ENCODE measurements at regions not wholly inside any gene's neighbourhood (a gene's known extent, or its start where the extent isn't known, plus 50 kb on each side); places are given as distances from the start of the nearest gene placed in this dataset.
"Not testable (repeated sequence)": the region's sequence is repeated elsewhere in the genome, so short reads cannot be mapped to it uniquely, and the experiment has no call there.

GRCh38 chrX:34839451-34839850, 103.1 kb upstream of the FAM47B start:
- no peak overlapping the region for H3K27ac Mint-ChIP-seq
- ChIA-PET CTCF (no interaction called here), POLR2A (no interaction called here)
- H3K36me3 Mint-ChIP-seq = peaks cover 3% of the 10 kb centered on the region; the same call in 1 of the 2 replicates
- H3K4me1 Mint-ChIP-seq = no peaks in the 10 kb centered on the region
- ATAC-seq (no peak), DNase-seq (ENCODE audit: low spot score) (no peak)
- peaks cover 12% of the 10 kb centered on the region for H3K9me3 Mint-ChIP-seq
- no peak overlapping the region for H3K4me3 Mint-ChIP-seq
- no peak for TF ChIP-seq TEAD1 (CRISPR knock-in tag; IDR thresholded peaks at IDR 0.05)
- no peak for TF ChIP-seq PREB (CRISPR knock-in tag; IDR thresholded peaks at IDR 0.05; ENCODE audit: borderline replicate concordance)
- TF ChIP-seq GABPB1 (CRISPR knock-in tag; IDR thresholded peaks at IDR 0.05) = no peak
- no peak for TF ChIP-seq FOXK1 (CRISPR knock-in tag; IDR thresholded peaks at IDR 0.05)
- no peaks in the 10 kb centered on the region for H3K27me3 Mint-ChIP-seq (ENCODE audit: low read depth)

GRCh38 chrX:34841205-34841604, 101.4 kb upstream of the FAM47B start:
- H3K36me3 Mint-ChIP-seq; ATAC-seq; DNase-seq (ENCODE audit: low spot score); H3K4me3 Mint-ChIP-seq; H3K27ac Mint-ChIP-seq; H3K4me1 Mint-ChIP-seq; CTCF ChIA-PET; H3K27me3 Mint-ChIP-seq (ENCODE audit: low read depth); POLR2A ChIA-PET: not testable (repeated sequence)
- H3K9me3 Mint-ChIP-seq = peaks cover 12% of the 10 kb centered on the region

GRCh38 chrX:34848281-34848680, 94.3 kb upstream of the FAM47B start:
- no peaks in the 10 kb centered on the region for H3K27me3 Mint-ChIP-seq (ENCODE audit: low read depth)
- no peak for DNase-seq (ENCODE audit: low spot score)
- no peak for ATAC-seq
- no peaks in the 10 kb centered on the region for H3K36me3 Mint-ChIP-seq
- H3K4me3 Mint-ChIP-seq = no peak overlapping the region
- TF ChIP-seq RORB (CRISPR knock-in tag; IDR thresholded peaks at IDR 0.05) (no peak), ZNF425 (CRISPR knock-in tag; conservative IDR thresholded peaks at IDR 0.05) (no peak), CBFB (CRISPR knock-in tag; IDR thresholded peaks at IDR 0.05; ENCODE audit: low read depth) (no peak), PRDM15 (CRISPR knock-in tag; IDR thresholded peaks at IDR 0.05) (no peak), USF2 (CRISPR knock-in tag; IDR thresholded peaks at IDR 0.05) (no peak)
- H3K9me3 Mint-ChIP-seq = no peaks in the 10 kb centered on the region
- ChIA-PET POLR2A (no interaction called here), CTCF (no interaction called here)
- H3K27ac Mint-ChIP-seq = no peak overlapping the region
- no peaks in the 10 kb centered on the region for H3K4me1 Mint-ChIP-seq

GRCh38 chrX:34849371-34849770, 93.2 kb upstream of the FAM47B start:
- H3K9me3 Mint-ChIP-seq = no peaks in the 10 kb centered on the region
- ChIA-PET POLR2A (no interaction called here), CTCF (no interaction called here)
- H3K27ac Mint-ChIP-seq = no peak overlapping the region
- H3K36me3 Mint-ChIP-seq = no peaks in the 10 kb centered on the region
- no peak for DNase-seq (ENCODE audit: low spot score)
- no peak for ATAC-seq
- H3K4me3 Mint-ChIP-seq = no peak overlapping the region
- H3K27me3 Mint-ChIP-seq (ENCODE audit: low read depth) = no peaks in the 10 kb centered on the region
- H3K4me1 Mint-ChIP-seq = no peaks in the 10 kb centered on the region
- TF ChIP-seq ZSCAN18 (CRISPR knock-in tag; IDR thresholded peaks at IDR 0.05) (no peak), NR3C1 (CRISPR knock-in tag; conservative IDR thresholded peaks at IDR 0.05; ENCODE audit: low read depth) (no peak), CTCF (IDR thresholded peaks at IDR 0.05) (no peak), ATF2 (CRISPR knock-in tag; IDR thresholded peaks at IDR 0.05; ENCODE audit: borderline replicate concordance, low read depth) (no peak), ZNF512 (CRISPR knock-in tag; IDR thresholded peaks at IDR 0.05; ENCODE audit: borderline replicate concordance) (no peak), CREM (CRISPR knock-in tag; IDR thresholded peaks at IDR 0.05) (no peak)

All from WTC11 (cell line).